GM12878 (cell line): ENCODE measurements at regions not wholly inside any gene's neighbourhood (a gene's known extent, or its start where the extent isn't known, plus 50 kb on each side); places are given as distances from the start of the nearest gene placed in this dataset.

ENCODE experiments used
- ATAC-seq: fragments of 200-7000 bp; cut with Tn5 transposase; 3 replicates; pipeline ENCODE4 v1.9.1; 2020; ENCODE audit warnings: mild to moderate bottlenecking, moderate library complexity
- BruUV-seq: library from RNA; stranded (reverse); fragments of 400-500 nt; replicated peaks from 2 replicates; lab custom pipeline; 2021; lab: Mats Ljungman, UMichigan
- CTCF ChIA-PET: fragments of 300-600 bp; sonication (Branson Sonifier 250); formaldehyde crosslinking; extraction: SDS; loops from one replicate; lab custom pipeline; 2021; ENCODE audit warnings: inconsistent platforms; lab: Yijun Ruan, JAX
- POLR2A ChIA-PET: fragments of 350-600 bp; formaldehyde crosslinking; extraction: SDS; loops from one replicate; lab custom pipeline; 2021; ENCODE audit warnings: inconsistent platforms; lab: Charles Lee
- RAD21 ChIA-PET: fragments of 300-600 bp; sonication (Branson Sonifier 250); formaldehyde crosslinking; loops from one replicate; lab custom pipeline; 2023; ENCODE audit warnings: antibody characterized with exemption; ENCODE audit not compliant: unreplicated experiment; lab: Charles Lee
- SMC1A ChIA-PET: fragments of 300-600 bp; sonication (Branson Sonifier 250); formaldehyde crosslinking; loops from one replicate; lab custom pipeline; 2023; ENCODE audit not compliant: unreplicated experiment, uncharacterized antibody; lab: Charles Lee
- DNase-seq: peaks from one replicate; pipeline ENCODE4 v3.0.0-alpha.2; 2011; ENCODE audit warnings: low read depth, low spot score
- FAIRE-seq: peaks from 3 replicates; lab custom pipeline; 2011; peaks lifted over from hg19 to GRCh38; lab: Jason Lieb, UNC
- H2AFZ ChIP-seq: 2 replicates; pipeline ENCODE4 v1.6.0; 2011; ENCODE audit warnings: low read depth, low read length, control low read depth; ENCODE audit not compliant: control insufficient read depth
- H3K27ac ChIP-seq: 2 replicates; pipeline ENCODE4 v1.5.1; 2011; ENCODE audit warnings: control low read depth; ENCODE audit not compliant: control insufficient read depth, insufficient read depth
- H3K27me3 ChIP-seq, 2 experiments: replicated peaks in 1 of 2; 2 replicates each; pipeline versions ENCODE4 v1.6.0 to v1.6.1; 2011; ENCODE audit warnings: low read length in 1 of 2; ENCODE audit not compliant: control insufficient read depth in 2 of 2, insufficient read depth in 2 of 2
- H3K36me3 ChIP-seq, 2 experiments: 2 replicates each; pipeline ENCODE4 v1.5.1; 2011; ENCODE audit warnings: low read length in 1 of 2; ENCODE audit not compliant: control insufficient read depth in 2 of 2, insufficient read depth in 2 of 2
- H3K4me1 ChIP-seq: 2 replicates; pipeline ENCODE4 v1.6.1; 2011; ENCODE audit warnings: mild to moderate bottlenecking, low read length, moderate library complexity, mixed read lengths; ENCODE audit not compliant: control insufficient read depth, insufficient read depth
- H3K4me2 ChIP-seq: 2 replicates; pipeline ENCODE4 v1.6.0; 2011; ENCODE audit warnings: control low read depth; ENCODE audit not compliant: control insufficient read depth, insufficient read depth
- H3K4me3 ChIP-seq: fragments of 200-600 bp; sonication (generic); 2 replicates; pipeline ENCODE4 v1.5.1; 2016
- H3K79me2 ChIP-seq: 2 replicates; pipeline ENCODE4 v1.6.0; 2011; ENCODE audit warnings: low read length; ENCODE audit not compliant: control insufficient read depth, insufficient read depth
- H3K9ac ChIP-seq: 2 replicates; pipeline ENCODE4 v1.8.0; 2011; ENCODE audit warnings: low read length, control low read depth, mixed read lengths; ENCODE audit not compliant: control insufficient read depth, insufficient read depth
- H3K9me3 ChIP-seq: replicated peaks from 3 replicates; pipeline ENCODE4 v1.5.1; 2011; ENCODE audit warnings: mild to moderate bottlenecking, low read length; ENCODE audit not compliant: control insufficient read depth, insufficient read depth
- H4K20me1 ChIP-seq: 2 replicates; pipeline ENCODE4 v1.6.0; 2011; ENCODE audit not compliant: control insufficient read depth, insufficient read depth
- ATF2 ChIP-seq: IDR thresholded peaks from 2 replicates; pipeline ENCODE4 v1.6.1; 2012; ENCODE audit warnings: low read length, inconsistent platforms
- CBFB ChIP-seq: IDR thresholded peaks from 2 replicates; pipeline ENCODE4 v1.6.1; 2016; ENCODE audit warnings: antibody characterized with exemption, low read depth
- CUX1 ChIP-seq: IDR thresholded peaks from 2 replicates; pipeline ENCODE4 v1.6.1; 2012; ENCODE audit warnings: improper control_type of control experiment, low read depth, low read length; ENCODE audit not compliant: insufficient replicate concordance
- E4F1 ChIP-seq: fragments of 450-650 bp; IDR thresholded peaks from 2 replicates; pipeline ENCODE4 v1.6.1; 2018; ENCODE audit warnings: borderline replicate concordance, mild to moderate bottlenecking; ENCODE audit not compliant: partially characterized antibody
- HCFC1 ChIP-seq: fragments of 150-350 bp; IDR thresholded peaks from 2 replicates; pipeline ENCODE4 v1.6.1; 2014; ENCODE audit warnings: low read length
- HDGF ChIP-seq: fragments of 450-650 bp; IDR thresholded peaks from 2 replicates; pipeline ENCODE4 v1.6.1; 2016; ENCODE audit warnings: antibody characterized with exemption
- NBN ChIP-seq: fragments of 450-650 bp; IDR thresholded peaks from 2 replicates; pipeline ENCODE4 v1.6.1; 2016
- NR2C1 ChIP-seq: fragments of 450-650 bp; IDR thresholded peaks from 2 replicates; pipeline ENCODE4 v1.6.1; 2017; ENCODE audit warnings: antibody characterized with exemption, mild to moderate bottlenecking, moderate library complexity
- PML ChIP-seq: IDR thresholded peaks from 2 replicates; pipeline ENCODE4 v1.6.1; 2012; ENCODE audit warnings: low read length, inconsistent platforms
- SMAD5 ChIP-seq: IDR thresholded peaks from 2 replicates; pipeline ENCODE4 v1.6.1; 2016; ENCODE audit warnings: antibody characterized with exemption, low read depth
- SRF ChIP-seq, 2 experiments: IDR thresholded peaks; 2 replicates each; pipeline ENCODE4 v1.6.1; 2011; ENCODE audit warnings: low read depth in 2 of 2, low read length in 2 of 2, mild to moderate bottlenecking in 1 of 2, moderate library complexity in 1 of 2
- TAF1 ChIP-seq: IDR thresholded peaks from 2 replicates; pipeline ENCODE4 v1.6.1; 2011; ENCODE audit warnings: mild to moderate bottlenecking, low read depth, low read length, borderline replicate concordance
- USF1 ChIP-seq: IDR thresholded peaks from 2 replicates; pipeline ENCODE4 v1.6.1; 2011; ENCODE audit warnings: borderline replicate concordance, low read depth, mild to moderate bottlenecking, moderate library complexity, mixed read lengths, low read length; ENCODE audit not compliant: insufficient read depth; ENCODE audit errors: extremely low read length
- ZBED1 ChIP-seq: IDR thresholded peaks from 2 replicates; pipeline ENCODE4 v1.6.1; 2016; ENCODE audit warnings: borderline replicate concordance
- WGBS: methylation state at CpG from one replicate; pipeline ENCODE4 v1.1.6; 2016; ENCODE audit warnings: low lambda C conversion rate; ENCODE audit not compliant: insufficient replicate concordance, insufficient coverage; ENCODE audit errors: missing lambda C conversion rate; 5-methylcytosine and 5-hydroxymethylcytosine counted together
- in situ Hi-C: fragments of 300-500 bp; cut with MboI; formaldehyde crosslinking; loops from 9 replicates; pipeline ENCODE4 v1.14.3; 2018; ENCODE audit warnings: mixed read lengths
- intact Hi-C: fragments of 100-400 bp; cut with micrococcal nuclease; formaldehyde crosslinking; loops from one replicate; pipeline ENCODE4 v1.14.2; 2022; ENCODE audit not compliant: unreplicated experiment

GRCh38 chr14:101409006-101409543 lies 152.2 kb upstream of the DIO3 start:
- DNase-seq: no peak
- in situ Hi-C loops: no loop called here
- no peak overlapping the region for H2AFZ ChIP-seq
- H3K36me3 ChIP-seq: no peaks in the 10 kb centered on the region
- ChIA-PET RAD21 (no interaction called here), SMC1A (no interaction called here), POLR2A (no interaction called here), CTCF (no interaction called here)
- no peak for TF ChIP-seq TAF1
- TF ChIP-seq NR2C1: no peak
- TF ChIP-seq USF1: no peak
- no peak for TF ChIP-seq HCFC1
- TF ChIP-seq SMAD5: no peak
- no peak for TF ChIP-seq HDGF
- TF ChIP-seq CBFB: no peak
- no peak for TF ChIP-seq ZBED1
- no peak for TF ChIP-seq SRF (IDR thresholded peaks at IDR 0.05; ENCODE audit: low read depth in 2 of 2, low read length in 2 of 2)
- no peak for TF ChIP-seq CUX1
- no peak for TF ChIP-seq PML
- no peak for TF ChIP-seq NBN
- TF ChIP-seq E4F1: no peak
- TF ChIP-seq ATF2: no peak
- H3K9me3 ChIP-seq: no peaks in the 10 kb centered on the region
- FAIRE-seq: no peak
- ATAC-seq: no peak
- intact Hi-C loops: no loop called here
- no peak overlapping the region for H3K27ac ChIP-seq
- no peak overlapping the region for H3K4me3 ChIP-seq
- H3K9ac ChIP-seq: no peak overlapping the region
- no peaks in the 10 kb centered on the region for H3K4me1 ChIP-seq
- H3K27me3 ChIP-seq: no peaks in the 10 kb centered on the region; a peak in 1 of 4 replicates
- 28% methylated on average over 19 of the region's 19 CpGs for WGBS
- H3K79me2 ChIP-seq: no peaks in the 10 kb centered on the region
- H3K4me2 ChIP-seq: no peak overlapping the region
- BruUV-seq: no TSS peak
- no peaks in the 10 kb centered on the region for H4K20me1 ChIP-seq
